Fibroblast of gingiva (primary cell): ENCODE measurements at regions not wholly inside any gene's neighbourhood (a gene's known extent, or its start where the extent isn't known, plus 50 kb on each side); places are given as distances from the start of the nearest gene placed in this dataset.
"Not testable (repeated sequence)": the region's sequence is repeated elsewhere in the genome, so short reads cannot be mapped to it uniquely, and the experiment has no call there.

Source experiments
- DNase-seq: peaks from one replicate; pipeline ENCODE4 v3.0.0-alpha.2; 2011; ENCODE audit warnings: low read depth

DNA sequence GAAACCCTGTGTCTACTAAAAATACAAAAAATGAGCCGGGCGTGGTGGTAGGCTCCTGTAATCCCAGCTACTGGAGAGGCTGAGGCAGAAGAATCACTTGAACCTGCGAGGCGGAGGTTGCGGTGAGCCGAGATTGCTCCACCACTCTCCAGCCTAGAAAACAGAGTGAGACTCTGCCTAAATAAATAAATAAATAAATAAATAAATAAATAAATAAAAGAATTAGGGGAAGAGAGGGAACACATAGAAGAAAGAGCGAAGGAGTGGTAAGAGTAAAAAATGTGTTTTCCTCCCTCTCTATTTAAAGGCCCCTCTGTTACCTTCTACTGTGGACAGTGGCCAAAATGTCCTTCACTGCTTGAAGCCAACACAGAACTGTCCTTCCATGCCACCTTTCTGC is 103.9 kb upstream of the SOX21 start:
- no peak for DNase-seq

DNA sequence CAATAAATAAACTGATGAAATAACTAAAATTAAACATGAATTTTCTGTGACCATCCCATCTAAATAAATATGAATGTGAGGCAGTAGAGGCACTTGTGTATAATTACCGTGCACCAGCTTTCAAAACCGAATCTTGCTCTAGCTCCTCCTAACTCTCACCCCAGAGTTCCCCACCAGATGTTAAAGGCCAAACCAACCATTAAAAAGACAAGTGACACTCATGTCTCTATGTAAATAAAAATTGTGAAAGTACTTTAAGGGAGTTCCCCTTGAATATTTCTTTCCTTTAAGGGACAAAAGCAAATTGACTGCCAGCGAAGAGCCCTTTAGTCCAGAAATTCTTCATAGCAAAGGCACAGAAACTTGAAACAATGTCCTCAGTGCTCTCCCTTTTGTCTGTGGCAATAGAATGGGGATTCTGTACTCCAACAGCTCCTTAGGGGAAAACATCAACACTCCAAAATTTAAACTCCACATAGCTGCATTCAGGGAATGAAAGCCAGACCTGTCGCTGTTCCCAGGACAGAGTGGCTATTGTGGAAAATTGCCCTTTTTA is 101.7 kb upstream of the SOX21 start:
- DNase-seq: no peak

DNA sequence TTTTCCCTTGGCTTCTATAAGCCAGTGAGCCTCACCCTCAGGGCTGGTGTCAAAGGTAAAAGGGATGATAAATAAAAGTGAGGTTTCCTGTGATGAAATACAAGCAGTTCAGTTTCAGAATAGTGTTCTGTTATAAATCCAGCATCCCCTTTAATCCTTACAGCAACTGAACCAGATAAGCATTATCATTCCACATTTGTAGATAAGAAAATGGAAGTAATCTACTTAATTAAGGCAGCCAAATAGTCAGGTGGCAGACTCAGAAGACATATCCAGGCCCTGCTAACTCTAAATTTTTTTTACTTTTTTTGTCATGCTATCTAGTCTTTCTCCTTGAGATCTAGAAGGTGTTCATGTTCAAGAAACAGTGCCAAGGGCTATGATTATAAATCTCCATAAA is 99.4 kb upstream of the SOX21 start:
- DNase-seq: no peak

DNA sequence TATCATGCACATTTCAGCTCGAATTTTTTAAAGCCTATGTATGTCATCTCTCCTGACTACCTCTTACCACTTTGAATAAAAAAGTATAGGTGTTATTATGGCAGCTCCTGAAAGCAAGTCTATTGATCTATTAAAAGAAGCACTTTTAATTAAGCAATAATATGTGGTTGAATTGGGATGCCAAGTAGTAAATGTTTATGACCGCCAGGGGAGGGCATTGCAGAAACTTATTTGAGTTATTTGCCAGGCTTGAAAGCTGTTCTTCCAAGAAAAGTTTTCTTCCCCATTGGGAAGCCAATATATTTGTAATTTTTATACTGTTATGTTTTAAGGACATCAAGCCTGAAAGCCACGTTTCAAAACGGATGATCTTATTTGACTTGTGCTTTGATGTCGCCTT is 88.1 kb upstream of the SOX21 start:
- no peak for DNase-seq

DNA sequence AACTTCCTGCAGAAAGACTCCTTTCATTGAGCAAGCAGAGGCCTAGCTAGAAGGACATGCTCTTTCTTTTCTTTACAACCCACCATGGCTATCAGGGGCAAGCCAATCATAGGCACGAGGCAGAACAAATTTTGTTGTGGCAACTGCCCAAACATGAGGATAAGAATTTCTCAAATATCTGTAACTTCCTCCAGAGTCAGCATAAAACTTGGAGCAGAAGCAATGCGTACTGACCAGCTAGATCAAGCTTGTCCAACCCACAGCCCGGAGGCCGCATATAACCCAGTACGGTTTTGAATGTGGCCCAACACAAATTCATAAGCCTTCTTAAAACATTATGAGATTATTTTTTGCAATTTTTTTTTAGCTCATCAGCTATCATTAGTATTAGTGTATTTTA is 87.0 kb upstream of the SOX21 start:
- no peak for DNase-seq

DNA sequence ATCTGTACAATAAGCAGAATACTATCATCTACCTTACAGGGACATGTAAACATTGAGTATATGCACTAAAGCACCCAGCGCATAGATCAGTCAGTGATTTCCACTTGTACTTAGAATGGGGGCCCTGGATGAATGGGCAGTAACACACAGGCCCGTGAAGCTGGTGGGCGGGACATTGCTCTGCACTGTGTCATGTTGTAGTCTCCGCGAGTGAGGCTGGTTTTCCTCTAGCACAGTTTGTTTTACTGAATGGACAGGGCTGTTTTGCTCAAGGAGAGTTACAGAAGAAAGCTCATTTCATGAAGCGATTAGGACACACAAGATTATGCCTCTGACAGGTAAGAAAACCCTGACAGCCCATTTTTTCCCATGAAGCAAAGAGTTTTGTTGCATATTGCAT is 86.4 kb upstream of the SOX21 start:
- DNase-seq: no peak

DNA sequence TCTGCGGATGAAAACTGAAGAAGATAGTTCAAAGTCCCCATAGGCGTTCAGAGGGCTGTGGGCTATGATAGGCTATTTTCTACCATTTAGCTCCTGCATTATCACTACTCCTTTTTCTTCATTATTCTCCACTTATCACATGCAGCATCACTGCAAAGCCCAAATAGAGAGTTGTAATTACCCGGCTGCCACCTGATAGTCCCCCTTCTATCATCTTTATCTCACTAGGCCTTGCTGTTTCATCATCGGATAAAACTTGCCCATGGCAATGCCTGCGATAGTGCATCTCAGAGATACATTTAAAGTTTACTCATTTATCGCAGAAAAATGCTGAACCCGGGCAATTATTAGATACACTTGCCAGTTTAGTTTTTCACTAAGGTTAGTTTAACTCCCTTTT is 82.9 kb upstream of the SOX21 start:
- DNase-seq: no peak

DNA sequence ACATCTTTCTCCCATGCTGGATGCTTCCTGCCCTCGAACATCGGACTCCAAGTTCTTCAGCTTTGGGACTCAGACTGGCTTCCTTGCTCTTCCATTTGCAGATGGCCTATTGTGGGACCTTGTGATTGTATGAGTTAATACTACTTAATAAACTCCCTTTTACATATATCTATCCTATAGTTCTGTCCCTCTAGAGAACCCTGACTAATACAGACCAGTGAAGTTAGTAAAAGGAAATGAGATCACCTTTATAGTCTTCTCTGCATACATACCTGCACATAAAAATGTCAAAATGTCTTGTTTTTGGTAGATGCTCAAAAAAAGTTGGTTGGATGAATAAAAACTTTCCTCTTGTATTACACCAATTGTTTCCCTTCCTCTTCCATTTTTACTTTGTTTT is 73.9 kb upstream of the SOX21 start:
- not testable (repeated sequence) for DNase-seq

DNA sequence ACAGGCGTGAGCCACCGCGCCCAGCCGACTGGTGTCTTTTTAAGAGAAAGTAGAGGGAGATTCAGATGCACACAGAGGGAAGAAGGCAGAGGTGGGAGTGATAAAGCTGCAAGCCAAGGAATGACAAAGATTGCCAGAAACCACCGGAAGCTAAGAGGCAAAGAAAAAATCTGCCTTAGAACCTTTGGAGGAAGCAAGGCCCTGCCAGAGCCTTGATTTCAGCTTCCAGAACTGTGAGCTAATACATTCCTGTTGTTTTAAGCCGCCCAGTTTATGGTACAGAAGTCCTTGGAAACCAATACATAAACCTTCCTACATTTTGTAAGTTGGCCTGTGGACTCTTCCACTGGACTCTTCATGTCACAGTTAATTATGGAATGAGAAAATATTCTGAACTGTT is 71.7 kb upstream of the SOX21 start:
- no peak for DNase-seq

DNA sequence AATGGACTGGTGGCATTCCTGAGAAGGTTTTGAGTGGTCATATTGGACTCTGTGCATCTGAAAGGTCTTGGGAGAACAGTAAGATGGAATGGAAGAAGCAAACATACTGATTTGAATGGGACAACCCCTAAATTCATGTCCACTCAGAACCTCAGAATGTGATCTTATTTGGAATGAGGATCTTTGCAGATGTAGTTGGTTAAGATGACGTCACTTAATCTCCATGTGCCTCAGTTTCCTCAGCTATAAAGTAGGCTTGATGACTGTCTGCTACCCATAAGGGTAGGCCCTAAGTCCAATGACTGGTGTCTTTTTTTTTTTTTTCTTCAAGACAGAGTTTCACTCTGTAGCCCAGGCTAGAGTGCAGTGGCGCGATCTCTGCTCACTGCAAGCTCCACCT is 71.1 kb upstream of the SOX21 start:
- no peak for DNase-seq

DNA sequence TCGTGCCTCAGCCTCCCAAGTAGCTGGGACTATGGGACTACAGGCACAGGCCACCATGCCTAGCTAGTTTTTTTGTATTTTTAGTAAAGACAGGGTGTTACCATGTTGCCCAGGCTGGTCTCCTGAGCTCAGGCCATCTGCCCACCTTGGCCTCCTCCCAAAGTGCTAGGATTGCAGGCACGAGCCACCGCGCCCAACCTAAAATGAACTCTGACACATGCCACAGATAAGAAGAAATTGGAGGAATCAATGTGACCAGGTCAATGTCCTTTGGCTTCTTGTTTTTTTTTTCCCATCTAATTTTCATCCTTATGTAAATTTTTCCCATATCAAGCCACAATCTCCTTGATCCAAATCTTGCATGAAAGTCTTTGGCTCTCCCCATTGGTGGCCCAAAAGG is 68.1 kb upstream of the SOX21 start:
- DNase-seq: no peak

DNA sequence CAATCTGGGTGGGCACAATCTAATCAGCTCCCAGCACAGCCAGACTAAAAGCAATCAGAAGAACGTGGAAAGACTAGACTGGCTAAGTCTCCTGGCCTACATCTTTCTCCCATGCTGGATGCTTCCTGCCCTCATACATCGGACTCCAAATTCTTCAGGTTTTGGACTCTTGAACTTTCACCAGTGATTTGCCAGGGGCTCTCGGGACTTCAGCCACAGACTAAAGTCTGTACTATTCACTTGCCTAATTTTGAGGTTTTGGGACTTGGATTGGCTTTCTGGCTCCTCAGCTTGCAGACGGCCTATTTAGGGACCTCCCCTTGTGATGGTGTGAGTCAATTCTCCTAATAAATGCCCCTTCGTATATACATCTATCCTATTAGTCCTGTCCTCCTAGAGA is 66.6 kb upstream of the SOX21 start:
- DNase-seq: no peak

DNA sequence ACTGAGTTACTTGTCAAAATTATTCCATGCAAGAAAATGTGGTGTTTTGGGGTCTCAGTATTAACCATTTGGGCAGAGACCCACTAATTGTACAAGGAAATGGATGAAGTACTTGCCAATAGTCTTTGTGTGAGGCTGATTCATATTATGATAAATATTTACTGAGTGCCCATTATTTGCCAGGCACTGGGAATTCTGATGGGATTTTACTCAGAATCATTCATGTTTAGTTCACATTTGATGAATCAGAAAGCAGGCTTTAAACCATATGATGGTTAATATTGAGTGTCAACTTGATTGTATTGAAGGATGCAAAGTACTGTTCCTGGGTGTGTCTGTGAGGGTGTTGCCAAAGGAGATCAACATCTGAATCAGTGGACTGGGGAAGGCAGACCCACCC is 66.2 kb upstream of the SOX21 start:
- no peak for DNase-seq

DNA sequence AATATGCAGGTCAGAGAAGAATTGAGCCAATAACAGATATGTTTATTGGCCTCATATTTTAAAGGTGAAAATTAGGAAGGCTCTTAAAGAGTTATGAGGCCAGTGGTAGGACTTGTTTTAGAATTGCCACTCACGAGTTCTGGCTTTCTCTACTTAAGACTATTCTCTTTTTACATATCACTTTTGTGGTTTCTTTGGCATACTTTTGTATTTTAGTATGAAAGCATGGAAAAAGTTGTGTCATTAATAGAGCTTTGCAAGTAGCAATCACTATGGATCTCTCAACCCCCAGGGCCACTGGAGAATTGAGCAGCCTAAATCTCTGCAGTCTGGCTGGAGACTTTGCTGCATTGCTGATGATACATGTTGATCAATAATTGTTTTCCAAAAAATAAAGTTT is 64.6 kb upstream of the SOX21 start:
- DNase-seq: no peak

DNA sequence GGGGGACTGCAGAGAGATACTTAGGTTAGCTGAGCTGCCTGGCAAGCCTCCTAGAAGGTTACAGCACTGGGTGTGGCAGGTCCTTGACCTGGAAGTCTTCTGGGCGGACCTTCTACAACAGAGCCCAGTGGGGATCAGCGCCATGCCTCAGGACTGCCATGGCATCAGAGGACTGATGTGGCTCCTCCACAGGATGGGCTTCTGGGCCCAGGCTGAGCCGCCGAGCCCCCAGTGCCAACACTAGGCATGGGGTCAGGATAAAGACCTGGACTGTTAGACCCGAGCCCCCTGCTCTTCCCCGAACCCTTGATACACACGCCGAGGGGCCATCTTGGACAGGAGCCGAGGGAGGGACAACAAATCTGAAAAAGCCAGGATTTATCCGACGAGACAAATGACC is 64.0 kb upstream of the SOX21 start:
- no peak for DNase-seq

DNA sequence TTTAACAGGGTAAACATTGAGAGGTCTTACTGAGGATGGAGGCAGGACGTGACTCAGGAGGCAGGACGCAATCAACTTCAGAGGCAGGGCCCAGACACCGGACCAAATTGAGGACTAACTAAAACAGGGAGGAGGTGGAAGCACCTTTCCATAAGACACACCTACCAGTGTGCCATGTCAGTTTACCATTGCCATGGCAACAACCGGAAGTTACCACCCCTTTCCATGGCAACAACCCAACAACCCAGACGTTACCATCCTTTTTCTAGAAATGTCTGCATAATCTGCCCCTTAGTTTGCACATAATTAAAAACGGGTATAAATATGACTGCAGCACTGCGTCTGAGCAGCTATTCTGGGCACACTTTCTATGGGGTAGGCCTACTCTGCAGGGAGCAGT is 53.5 kb upstream of the SOX21 start:
- no peak for DNase-seq

DNA sequence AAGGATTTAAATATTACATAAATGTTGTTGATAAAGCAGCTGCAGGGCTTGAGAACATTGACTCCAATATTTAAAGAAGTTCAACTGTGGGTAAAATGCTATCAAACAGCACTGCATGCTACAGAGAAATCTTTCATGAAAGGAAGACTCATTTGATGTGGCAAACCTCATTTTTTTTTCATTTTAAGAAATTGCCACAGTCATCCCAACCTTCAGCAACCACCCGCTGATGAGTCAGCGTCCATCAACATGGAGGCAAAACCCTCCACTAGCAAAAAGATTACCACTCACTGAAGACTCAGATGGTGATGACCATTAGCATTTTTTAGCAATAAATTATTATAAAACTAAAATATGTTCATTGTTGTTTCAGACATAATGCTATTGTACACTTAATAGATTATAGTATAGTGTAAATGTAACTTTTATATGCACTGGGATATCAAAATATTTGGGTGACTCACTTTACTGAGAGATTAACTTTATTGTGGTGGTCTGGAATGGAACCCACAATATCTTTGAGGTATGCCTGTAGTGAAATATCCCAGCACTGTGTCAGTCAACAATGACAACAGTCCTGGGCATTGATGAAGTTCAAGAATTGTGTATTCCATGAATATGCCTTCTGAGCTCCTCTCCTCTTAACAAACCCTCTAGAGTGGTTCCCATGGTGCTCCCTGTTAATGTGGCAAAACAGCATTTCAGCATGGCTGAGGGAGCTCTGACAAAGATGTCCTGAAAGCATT is 52.4 kb upstream of the SOX21 start:
- DNase-seq: no peak
